ENCODE measurements at regions not wholly inside any gene's neighbourhood (a gene's known extent, or its start where the extent isn't known, plus 50 kb on each side); places are given as distances from the start of the nearest gene placed in this dataset.

DNA sequence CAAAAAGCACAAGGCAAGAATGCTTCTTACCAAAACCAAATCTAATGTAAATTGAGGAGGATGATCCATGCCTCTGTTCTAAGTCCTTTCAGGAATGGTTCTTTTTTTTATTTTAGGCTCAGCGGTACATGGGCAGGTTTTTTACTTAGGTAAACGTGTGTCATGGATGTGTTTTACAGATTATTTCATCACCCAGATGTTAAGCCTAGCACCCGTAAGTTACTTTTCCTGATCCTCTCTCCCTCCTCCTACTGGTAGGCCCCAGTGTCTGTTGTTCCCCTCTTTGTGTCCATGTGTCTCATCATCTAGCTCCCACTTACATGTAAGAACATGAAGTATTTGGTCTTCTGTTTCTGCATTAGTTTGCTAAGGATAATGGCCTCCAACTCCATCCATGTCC lies 289.2 kb upstream of the THBS1 start:
- Mint-ChIP-seq H3K27ac (no peak overlapping the region), H3K9me3 (peaks cover 11% of the 10 kb centered on the region), H3K4me1 (ENCODE audit: low read depth) (no peaks in the 10 kb centered on the region), H3K27me3 (peaks cover 50% of the 10 kb centered on the region), H3K36me3 (ENCODE audit: low read depth) (no peaks in the 10 kb centered on the region), H3K4me3 (no peak overlapping the region)
- ChIA-PET CTCF (no interaction called here), POLR2A (interaction anchor here (0.6 kb wide), 1 partner anchor 217 kb away, joined by 3 read pairs; no protein-coding TSS in a partner anchor)
- TF ChIP-seq, protein P1, sequence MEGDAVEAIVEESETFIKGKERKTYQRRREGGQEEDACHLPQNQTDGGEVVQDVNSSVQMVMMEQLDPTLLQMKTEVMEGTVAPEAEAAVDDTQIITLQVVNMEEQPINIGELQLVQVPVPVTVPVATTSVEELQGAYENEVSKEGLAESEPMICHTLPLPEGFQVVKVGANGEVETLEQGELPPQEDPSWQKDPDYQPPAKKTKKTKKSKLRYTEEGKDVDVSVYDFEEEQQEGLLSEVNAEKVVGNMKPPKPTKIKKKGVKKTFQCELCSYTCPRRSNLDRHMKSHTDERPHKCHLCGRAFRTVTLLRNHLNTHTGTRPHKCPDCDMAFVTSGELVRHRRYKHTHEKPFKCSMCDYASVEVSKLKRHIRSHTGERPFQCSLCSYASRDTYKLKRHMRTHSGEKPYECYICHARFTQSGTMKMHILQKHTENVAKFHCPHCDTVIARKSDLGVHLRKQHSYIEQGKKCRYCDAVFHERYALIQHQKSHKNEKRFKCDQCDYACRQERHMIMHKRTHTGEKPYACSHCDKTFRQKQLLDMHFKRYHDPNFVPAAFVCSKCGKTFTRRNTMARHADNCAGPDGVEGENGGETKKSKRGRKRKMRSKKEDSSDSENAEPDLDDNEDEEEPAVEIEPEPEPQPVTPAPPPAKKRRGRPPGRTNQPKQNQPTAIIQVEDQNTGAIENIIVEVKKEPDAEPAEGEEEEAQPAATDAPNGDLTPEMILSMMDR (IDR thresholded peaks at IDR 0.05), result no peak
- Histone ChIP-seq H3K27me3 (ENCODE audit: control insufficient read depth in 1 of 2, insufficient read depth in 2 of 2, low read length in 2 of 2) (peaks cover 0 to 4% of the 10 kb centered on the region in 2 experiments), H3K4me1 (ENCODE audit: insufficient read depth, low read length) (no peaks in the 10 kb centered on the region), H3K27ac (ENCODE audit: low read depth in 1 of 2, low read length in 2 of 2) (no peak overlapping the region), H3K9me3 (ENCODE audit: control insufficient read depth in 1 of 2, insufficient read depth in 1 of 2, low read length in 2 of 2) (peaks cover 0 to 7% of the 10 kb centered on the region in 2 experiments), H3K36me3 (ENCODE audit: insufficient read depth, low read length) (no peaks in the 10 kb centered on the region), H3K4me3 (ENCODE audit: low read length) (no peak overlapping the region)
- intact Hi-C loops (cut with DNase I, micrococcal nuclease), result no loop called here
- DNase-seq (no peak), ATAC-seq (ENCODE audit: poor library complexity) (no peak)

- no peak for ATAC-seq (ENCODE audit: poor library complexity)
- ChIA-PET CTCF (no interaction called here), POLR2A (no interaction called here)
- peaks cover 9% of the 10 kb centered on the region for H3K9me3 Mint-ChIP-seq
- peaks cover 43% of the 10 kb centered on the region for H3K27me3 Mint-ChIP-seq
- H3K27me3 ChIP-seq (ENCODE audit: control insufficient read depth in 1 of 2, insufficient read depth in 2 of 2, low read length in 2 of 2), result peaks cover 0 to 9% of the 10 kb centered on the region in 2 experiments
- H3K9me3 ChIP-seq (ENCODE audit: control insufficient read depth in 1 of 2, insufficient read depth in 1 of 2, low read length in 2 of 2), result peaks cover 0 to 5% of the 10 kb centered on the region in 2 experiments
- intact Hi-C loops (cut with DNase I, micrococcal nuclease), result no loop called here
- no peak overlapping the region for H3K4me3 Mint-ChIP-seq
- H3K27ac Mint-ChIP-seq, result no peak overlapping the region
- TF ChIP-seq, protein P1 (IDR thresholded peaks at IDR 0.05), result no peak
- no peak for DNase-seq
- H3K4me3 ChIP-seq (ENCODE audit: low read length), result no peak overlapping the region
- no peaks in the 10 kb centered on the region for H3K36me3 ChIP-seq (ENCODE audit: insufficient read depth, low read length)
- H3K4me1 Mint-ChIP-seq (ENCODE audit: low read depth), result no peaks in the 10 kb centered on the region
- H3K36me3 Mint-ChIP-seq (ENCODE audit: low read depth), result no peaks in the 10 kb centered on the region
- H3K27ac ChIP-seq (ENCODE audit: low read depth in 1 of 2, low read length in 2 of 2), result no peak overlapping the region
- H3K4me1 ChIP-seq (ENCODE audit: insufficient read depth, low read length), result no peaks in the 10 kb centered on the region
These were observed 283.9 kb upstream of the THBS1 start for GRCh38 chr15:39296955-39297354.

DNA sequence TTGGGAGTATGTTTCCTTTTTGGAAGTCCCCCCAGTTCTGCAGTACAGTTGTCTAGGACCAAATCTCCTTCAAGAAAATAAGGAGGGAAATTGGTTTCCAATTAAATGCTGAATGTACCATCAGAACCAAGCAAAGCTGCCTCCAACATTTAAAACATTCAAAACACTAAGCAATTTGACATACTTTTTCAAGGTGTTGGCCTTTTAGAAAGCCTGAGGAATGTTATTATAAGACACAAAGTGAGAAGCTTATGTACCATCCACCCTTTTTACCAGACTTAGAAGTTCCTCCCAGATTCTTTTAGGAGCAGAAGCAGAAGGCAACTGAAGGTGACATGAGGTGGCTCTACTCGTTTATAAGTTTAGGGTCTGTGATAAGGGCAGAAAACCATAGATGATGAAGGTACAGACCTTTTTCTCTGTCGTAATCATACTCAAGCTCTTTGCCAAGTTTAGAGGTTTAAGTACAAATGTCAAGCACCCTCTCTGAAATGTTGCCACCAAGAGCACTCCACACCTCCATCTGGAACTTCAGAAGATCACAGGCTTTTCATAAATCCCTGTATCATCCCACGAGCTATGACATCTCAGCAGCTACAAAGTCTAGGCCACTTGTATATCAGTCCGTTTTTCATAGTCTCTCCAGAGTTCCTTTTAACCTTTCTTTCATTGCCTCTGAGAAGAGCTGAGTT lies 282.5 kb upstream of the THBS1 start:
- ChIA-PET POLR2A (no interaction called here), CTCF (no interaction called here)
- H3K27ac ChIP-seq (ENCODE audit: low read depth in 1 of 2, low read length in 2 of 2), result no peak overlapping the region
- Mint-ChIP-seq H3K36me3 (ENCODE audit: low read depth) (no peaks in the 10 kb centered on the region), H3K9me3 (peaks cover 2% of the 10 kb centered on the region), H3K4me3 (no peak overlapping the region), H3K27me3 (peaks cover 38% of the 10 kb centered on the region), H3K4me1 (ENCODE audit: low read depth) (no peaks in the 10 kb centered on the region), H3K27ac (no peak overlapping the region)
- no peak for ATAC-seq (ENCODE audit: poor library complexity)
- TF ChIP-seq, protein P1 (IDR thresholded peaks at IDR 0.05), result no peak
- H3K4me1 ChIP-seq (ENCODE audit: insufficient read depth, low read length), result no peaks in the 10 kb centered on the region
- intact Hi-C loops (cut with DNase I, micrococcal nuclease), result no loop called here
- peaks cover 0 to 9% of the 10 kb centered on the region in 2 experiments for H3K27me3 ChIP-seq (ENCODE audit: control insufficient read depth in 1 of 2, insufficient read depth in 2 of 2, low read length in 2 of 2)
- H3K4me3 ChIP-seq (ENCODE audit: low read length), result no peak overlapping the region
- no peak for DNase-seq
- no peaks in the 10 kb centered on the region for H3K36me3 ChIP-seq (ENCODE audit: insufficient read depth, low read length)
- H3K9me3 ChIP-seq (ENCODE audit: control insufficient read depth in 1 of 2, insufficient read depth in 1 of 2, low read length in 2 of 2), result no peaks in the 10 kb centered on the region

All from CD4-positive, alpha-beta T cell (primary cell).